H1 (cell line): ENCODE measurements at regions not wholly inside any gene's neighbourhood (a gene's known extent, or its start where the extent isn't known, plus 50 kb on each side); places are given as distances from the start of the nearest gene placed in this dataset.

ENCODE experiments used
- CTCF ChIA-PET: fragments of 300-600 bp; sonication (Branson Sonifier 250); formaldehyde crosslinking; loops from one replicate; lab custom pipeline; 2021; ENCODE audit not compliant: partially characterized antibody; lab: Charles Lee
- POLR2A ChIA-PET: fragments of 300-600 bp; sonication (Branson Sonifier 250); formaldehyde crosslinking; loops from one replicate; lab custom pipeline; 2021; ENCODE audit warnings: inconsistent platforms; ENCODE audit not compliant: partially characterized antibody; lab: Charles Lee
- DNase-seq, 2 experiments: peaks; one replicate each; pipeline versions ENCODE4 v3.0.0 to v3.0.0-alpha.2; 2010 to 2022; ENCODE audit warnings: low spot score in 2 of 2, low read depth in 1 of 2, mixed read lengths in 1 of 2
- FAIRE-seq: peaks from 2 replicates; lab custom pipeline; 2011; peaks lifted over from hg19 to GRCh38; lab: Jason Lieb, UNC
- H2AFZ ChIP-seq: 2 replicates; pipeline ENCODE4 v1.8.1; 2012; ENCODE audit warnings: low read length, inconsistent platforms
- H2AK5ac ChIP-seq: 2 replicates; pipeline ENCODE4 v1.6.1; 2013; ENCODE audit warnings: low read depth, low read length
- H2BK120ac ChIP-seq: replicated peaks from 2 replicates; pipeline ENCODE3; 2013; ENCODE audit warnings: low read depth, low read length, inconsistent platforms
- H2BK12ac ChIP-seq: 2 replicates; pipeline ENCODE4 v1.6.1; 2013; ENCODE audit warnings: low read depth, low read length
- H2BK15ac ChIP-seq: 2 replicates; pipeline ENCODE4 v1.6.1; 2013; ENCODE audit warnings: low read length
- H2BK20ac ChIP-seq: 2 replicates; pipeline ENCODE4 v1.6.1; 2013; ENCODE audit warnings: low read length
- H2BK5ac ChIP-seq: 2 replicates; pipeline ENCODE4 v1.6.1; 2013; ENCODE audit warnings: low read depth, low read length
- H3K14ac ChIP-seq: 2 replicates; pipeline ENCODE4 v1.6.1; 2013; ENCODE audit warnings: inconsistent platforms; ENCODE audit not compliant: insufficient read length
- H3K18ac ChIP-seq: 2 replicates; pipeline ENCODE4 v1.6.1; 2013; ENCODE audit warnings: low read length; ENCODE audit errors: extremely low read depth
- H3K23ac ChIP-seq: 2 replicates; pipeline ENCODE4 v1.6.1; 2013; ENCODE audit warnings: inconsistent platforms; ENCODE audit not compliant: insufficient read length
- H3K23me2 ChIP-seq: 2 replicates; pipeline ENCODE4 v1.6.1; 2013; ENCODE audit warnings: low read depth, low read length
- H3K27ac ChIP-seq: 2 replicates; pipeline ENCODE4 v1.6.1; 2011; ENCODE audit warnings: low read depth, low read length, inconsistent platforms
- H3K27me3 ChIP-seq, 4 experiments: replicated peaks in 1 of 4; 1 replicate in 1 of 4; 2 replicates in 3 of 4; pipeline versions ENCODE4 v1.6.1 to v1.8.1; 2011 to 2013; ENCODE audit warnings: low read length in 3 of 4, mild to moderate bottlenecking in 3 of 4, inconsistent platforms in 2 of 4, mixed read lengths in 2 of 4, moderate library complexity in 1 of 4; ENCODE audit not compliant: control insufficient read depth in 3 of 4, insufficient read depth in 3 of 4; ENCODE audit errors: extremely low read depth in 1 of 4
- H3K36me3 ChIP-seq, 4 experiments: 2 replicates each; pipeline versions ENCODE4 v1.6.1 to v1.8.1; 2011 to 2013; ENCODE audit warnings: mild to moderate bottlenecking in 4 of 4, low read length in 3 of 4, moderate library complexity in 2 of 4, control low read depth in 1 of 4, inconsistent platforms in 1 of 4; ENCODE audit not compliant: insufficient read depth in 4 of 4, control insufficient read depth in 2 of 4
- H3K4ac ChIP-seq: replicated peaks from 2 replicates; pipeline ENCODE3; 2013; ENCODE audit warnings: low read length, low read depth, mixed read lengths, inconsistent platforms; ENCODE audit not compliant: insufficient read length
- H3K4me1 ChIP-seq, 4 experiments: replicated peaks in 1 of 4; 1 replicate in 1 of 4; 2 replicates in 3 of 4; pipeline versions ENCODE4 v1.6.1 to v1.8.1; 2011 to 2013; ENCODE audit warnings: low read length in 3 of 4, inconsistent platforms in 2 of 4, mixed read lengths in 1 of 4; ENCODE audit not compliant: insufficient read depth in 4 of 4, control insufficient read depth in 3 of 4
- H3K4me2 ChIP-seq, 2 experiments: 2 replicates each; pipeline versions ENCODE4 v1.6.1 to v1.8.1; 2011 to 2013; ENCODE audit warnings: low read depth in 2 of 2, low read length in 2 of 2, control low read depth in 1 of 2, inconsistent platforms in 1 of 2, mild to moderate bottlenecking in 1 of 2; ENCODE audit not compliant: insufficient read depth in 1 of 2
- H3K4me3 ChIP-seq, 4 experiments: fragments of 200-600, 300-600 bp in 1 of 4; sonication (generic), shearing (Covaris generic), sonication (Bioruptor Twin) in 1 of 4; 2 replicates each; pipeline versions ENCODE4 v1.5.1 to v1.8.1; 2011 to 2016; ENCODE audit warnings: low read length in 4 of 4, low read depth in 3 of 4, control low read depth in 2 of 4, inconsistent platforms in 2 of 4, mild to moderate bottlenecking in 2 of 4, mixed read lengths in 1 of 4, moderate library complexity in 1 of 4; ENCODE audit not compliant: insufficient read depth in 2 of 4; ENCODE audit errors: extremely low read depth in 1 of 4
- H3K56ac ChIP-seq: replicated peaks from 2 replicates; pipeline ENCODE3; 2013; ENCODE audit warnings: low read depth, mild to moderate bottlenecking, mixed read lengths, low read length, inconsistent platforms; ENCODE audit not compliant: insufficient read length
- H3K79me1 ChIP-seq: 2 replicates; pipeline ENCODE4 v1.6.1; 2013; ENCODE audit warnings: low read depth, low read length, control low read depth
- H3K79me2 ChIP-seq, 2 experiments: 2 replicates each; pipeline versions ENCODE4 v1.6.1 to v1.8.1; 2012 to 2013; ENCODE audit warnings: low read length in 2 of 2, mild to moderate bottlenecking in 2 of 2, inconsistent platforms in 1 of 2; ENCODE audit not compliant: insufficient read depth in 2 of 2, control insufficient read depth in 1 of 2
- H3K9ac ChIP-seq, 4 experiments: replicated peaks in 1 of 4; 1 replicate in 1 of 4; 2 replicates in 3 of 4; pipeline versions ENCODE4 v1.6.1 to v1.8.1; 2011 to 2013; ENCODE audit warnings: low read depth in 3 of 4, low read length in 3 of 4, control low read depth in 2 of 4, mild to moderate bottlenecking in 2 of 4, moderate library complexity in 2 of 4, inconsistent platforms in 1 of 4; ENCODE audit errors: extremely low read depth in 1 of 4
- H3K9me3 ChIP-seq, 2 experiments: 2 replicates each; pipeline versions ENCODE4 v1.6.1 to v1.8.1; 2012 to 2013; ENCODE audit warnings: mild to moderate bottlenecking in 2 of 2, moderate library complexity in 2 of 2, control low read depth in 1 of 2, inconsistent platforms in 1 of 2, low read depth in 1 of 2, low read length in 1 of 2, mixed read lengths in 1 of 2; ENCODE audit not compliant: insufficient read depth in 2 of 2
- H4K20me1 ChIP-seq, 2 experiments: replicated peaks in 1 of 2; 2 replicates each; pipeline versions ENCODE3 to v1.8.1; 2011 to 2013; ENCODE audit warnings: inconsistent platforms in 2 of 2, low read length in 2 of 2, mild to moderate bottlenecking in 1 of 2; ENCODE audit not compliant: insufficient read depth in 2 of 2, control insufficient read depth in 1 of 2
- H4K5ac ChIP-seq: 2 replicates; pipeline ENCODE4 v1.6.1; 2013; ENCODE audit warnings: low read length, low read depth, mixed read lengths, inconsistent platforms; ENCODE audit not compliant: insufficient read length
- H4K8ac ChIP-seq: 2 replicates; pipeline ENCODE4 v1.8.0; 2013; ENCODE audit warnings: mild to moderate bottlenecking, moderate library complexity, low read length, inconsistent platforms; ENCODE audit not compliant: insufficient read depth; ENCODE audit errors: extremely low read depth
- H4K91ac ChIP-seq: replicated peaks from 2 replicates; pipeline ENCODE3; 2013; ENCODE audit warnings: low read length, mixed read lengths, inconsistent platforms; ENCODE audit not compliant: insufficient read length
- CBX5 ChIP-seq: fragments of 300-800, 300-1000 bp; sonication (generic); IDR thresholded peaks from 2 replicates; pipeline ENCODE4 v1.7.1; 2016; ENCODE audit warnings: antibody characterized with exemption, low read length, low read depth
- GTF2F1 ChIP-seq: IDR thresholded peaks from 2 replicates; pipeline ENCODE4 v1.6.1; 2012; ENCODE audit warnings: low read depth, low read length, improper control_type of control experiment, borderline replicate concordance
- HDAC6 ChIP-seq: IDR thresholded peaks from one replicate; pipeline ENCODE4 v1.7.1; 2012; ENCODE audit warnings: low read depth, mild to moderate bottlenecking, inconsistent platforms, low read length, moderate library complexity
- JUN ChIP-seq: IDR thresholded peaks from 2 replicates; pipeline ENCODE4 v1.6.1; 2011; ENCODE audit warnings: low read depth, mild to moderate bottlenecking, improper control_type of control experiment, low read length
- JUND ChIP-seq: IDR thresholded peaks from 2 replicates; pipeline ENCODE4 v1.6.1; 2011; ENCODE audit warnings: mild to moderate bottlenecking, improper control_type of control experiment, low read length
- KDM5A ChIP-seq: fragments of 200-600 bp; IDR thresholded peaks from 2 replicates; pipeline ENCODE4 v1.7.1; 2012; ENCODE audit warnings: mild to moderate bottlenecking, low read length, inconsistent platforms, mixed read lengths
- SUZ12 ChIP-seq: fragments of 200-600 bp; sonication (generic); IDR thresholded peaks from 2 replicates; pipeline ENCODE4 v1.6.1; 2012; ENCODE audit warnings: mild to moderate bottlenecking, inconsistent platforms, low read length, moderate library complexity, mixed read lengths
- TEAD4 ChIP-seq: IDR thresholded peaks from 2 replicates; pipeline ENCODE4 v1.6.1; 2012; ENCODE audit warnings: low read depth, low read length, inconsistent platforms, mixed read lengths
- YY1 ChIP-seq: IDR thresholded peaks from 2 replicates; pipeline ENCODE4 v1.6.1; 2011; ENCODE audit warnings: low read depth, mild to moderate bottlenecking, low read length
- TF ChIP-seq, protein P1 (sequence below): IDR thresholded peaks from 2 replicates; pipeline ENCODE4 v1.6.1; 2011; ENCODE audit warnings: low read length, improper control_type of control experiment
- TF ChIP-seq, protein P2 (sequence below): IDR thresholded peaks from 2 replicates; pipeline ENCODE4 v1.6.1; 2012; ENCODE audit warnings: inconsistent platforms

DNA sequence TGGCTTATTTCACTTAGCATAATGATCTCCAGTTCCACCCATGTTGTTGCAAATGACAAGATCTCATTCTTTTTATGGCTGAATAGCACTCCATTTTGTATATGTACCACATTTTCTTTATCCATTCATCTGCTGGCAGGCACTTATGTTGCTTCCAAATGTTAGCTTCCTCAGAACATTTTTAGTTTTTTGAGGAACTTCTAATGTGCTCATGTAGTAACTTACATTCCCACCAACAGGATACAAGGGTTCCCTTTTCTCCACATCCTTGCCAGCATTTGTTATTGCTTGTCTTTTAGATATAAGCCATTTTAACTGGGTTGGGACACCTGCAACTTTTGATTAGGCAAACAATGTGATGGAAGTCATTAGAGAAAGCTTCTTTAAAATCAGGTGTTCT is 454.2 kb downstream of the NLGN4X start:
- no peak overlapping the region for H3K23ac ChIP-seq
- TF ChIP-seq JUND (no peak), TEAD4 (no peak), YY1 (no peak), JUN (no peak), SUZ12 (no peak), HDAC6 (no peak), CBX5 (no peak), GTF2F1 (no peak), KDM5A (no peak)
- TF ChIP-seq, protein P1, sequence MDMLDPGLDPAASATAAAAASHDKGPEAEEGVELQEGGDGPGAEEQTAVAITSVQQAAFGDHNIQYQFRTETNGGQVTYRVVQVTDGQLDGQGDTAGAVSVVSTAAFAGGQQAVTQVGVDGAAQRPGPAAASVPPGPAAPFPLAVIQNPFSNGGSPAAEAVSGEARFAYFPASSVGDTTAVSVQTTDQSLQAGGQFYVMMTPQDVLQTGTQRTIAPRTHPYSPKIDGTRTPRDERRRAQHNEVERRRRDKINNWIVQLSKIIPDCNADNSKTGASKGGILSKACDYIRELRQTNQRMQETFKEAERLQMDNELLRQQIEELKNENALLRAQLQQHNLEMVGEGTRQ = no peak
- TF ChIP-seq, protein P2, sequence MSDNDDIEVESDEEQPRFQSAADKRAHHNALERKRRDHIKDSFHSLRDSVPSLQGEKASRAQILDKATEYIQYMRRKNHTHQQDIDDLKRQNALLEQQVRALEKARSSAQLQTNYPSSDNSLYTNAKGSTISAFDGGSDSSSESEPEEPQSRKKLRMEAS = no peak

More for the DNA sequence above, 454.2 kb downstream of the NLGN4X start:
- Histone ChIP-seq H3K27ac (no peak overlapping the region), H3K56ac (no peak overlapping the region), H3K23me2 (no peaks in the 10 kb centered on the region), H3K4me2 (no peak overlapping the region), H3K4ac (no peak overlapping the region), H3K9ac (no peak overlapping the region), H3K18ac (no peak overlapping the region), H3K27me3 (no peaks in the 10 kb centered on the region), H2AK5ac (no peak overlapping the region), H2BK5ac (no peak overlapping the region), H2BK12ac (no peak overlapping the region), H2BK20ac (no peak overlapping the region), H4K20me1 (no peaks in the 10 kb centered on the region), H4K91ac (no peak overlapping the region), H4K5ac (no peak overlapping the region), H2AFZ (no peak overlapping the region), H2BK120ac (no peak overlapping the region), H2BK15ac (no peak overlapping the region), H3K79me1 (no peaks in the 10 kb centered on the region), H3K4me3 (no peak overlapping the region), H3K79me2 (no peaks in the 10 kb centered on the region), H4K8ac (no peak overlapping the region), H3K14ac (no peak overlapping the region), H3K36me3 (no peaks in the 10 kb centered on the region), H3K9me3 (no peaks in the 10 kb centered on the region), H3K4me1 (no peaks in the 10 kb centered on the region)
- CTCF ChIA-PET = no interaction called here
- POLR2A ChIA-PET = no interaction called here
- FAIRE-seq = no peak
- DNase-seq = no peak
